ENCODE measurements at regions not wholly inside any gene's neighbourhood (a gene's known extent, or its start where the extent isn't known, plus 50 kb on each side); places are given as distances from the start of the nearest gene placed in this dataset.

DNA sequence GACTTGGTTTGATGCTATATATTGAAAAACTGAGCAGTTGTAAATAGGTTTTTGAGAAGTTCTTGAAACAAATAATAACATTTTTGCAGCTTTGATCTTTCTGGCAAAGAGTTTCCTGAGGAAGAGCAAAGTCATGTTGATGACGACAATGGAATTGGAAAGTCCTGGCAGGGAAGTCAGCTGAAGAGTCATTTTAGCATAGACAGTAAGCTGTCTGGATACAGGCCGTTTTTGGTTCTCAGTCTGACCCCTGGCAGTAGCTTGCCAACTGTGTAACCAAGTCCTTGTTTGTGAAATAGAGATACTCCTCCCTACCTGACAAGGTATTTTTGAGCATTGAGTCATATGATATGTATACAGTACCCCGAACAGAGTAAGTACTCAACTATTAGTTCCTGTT, 193.3 kb downstream of the C11orf91 start:
- no peaks in the 10 kb centered on the region for H3K36me3 ChIP-seq (ENCODE audit: low read depth)
- H3K9me3 ChIP-seq (ENCODE audit: severe bottlenecking): no peaks in the 10 kb centered on the region
- TF ChIP-seq, protein P1, sequence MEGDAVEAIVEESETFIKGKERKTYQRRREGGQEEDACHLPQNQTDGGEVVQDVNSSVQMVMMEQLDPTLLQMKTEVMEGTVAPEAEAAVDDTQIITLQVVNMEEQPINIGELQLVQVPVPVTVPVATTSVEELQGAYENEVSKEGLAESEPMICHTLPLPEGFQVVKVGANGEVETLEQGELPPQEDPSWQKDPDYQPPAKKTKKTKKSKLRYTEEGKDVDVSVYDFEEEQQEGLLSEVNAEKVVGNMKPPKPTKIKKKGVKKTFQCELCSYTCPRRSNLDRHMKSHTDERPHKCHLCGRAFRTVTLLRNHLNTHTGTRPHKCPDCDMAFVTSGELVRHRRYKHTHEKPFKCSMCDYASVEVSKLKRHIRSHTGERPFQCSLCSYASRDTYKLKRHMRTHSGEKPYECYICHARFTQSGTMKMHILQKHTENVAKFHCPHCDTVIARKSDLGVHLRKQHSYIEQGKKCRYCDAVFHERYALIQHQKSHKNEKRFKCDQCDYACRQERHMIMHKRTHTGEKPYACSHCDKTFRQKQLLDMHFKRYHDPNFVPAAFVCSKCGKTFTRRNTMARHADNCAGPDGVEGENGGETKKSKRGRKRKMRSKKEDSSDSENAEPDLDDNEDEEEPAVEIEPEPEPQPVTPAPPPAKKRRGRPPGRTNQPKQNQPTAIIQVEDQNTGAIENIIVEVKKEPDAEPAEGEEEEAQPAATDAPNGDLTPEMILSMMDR (IDR thresholded peaks at IDR 0.05; ENCODE audit: poor library complexity, severe bottlenecking): no peak
- H3K27ac ChIP-seq (ENCODE audit: poor library complexity, severe bottlenecking): no peak overlapping the region
- no peak overlapping the region for H3K4me3 ChIP-seq (ENCODE audit: severe bottlenecking)
- no peaks in the 10 kb centered on the region for H3K27me3 ChIP-seq (ENCODE audit: insufficient read depth, poor library complexity, severe bottlenecking)
- no peaks in the 10 kb centered on the region for H3K4me1 ChIP-seq (ENCODE audit: insufficient read depth, poor library complexity, severe bottlenecking)
- DNase-seq (ENCODE audit: low spot score): no peak
- ATAC-seq (ENCODE audit: low read depth): no peak; the same call in 2 of the 3 replicates

DNA sequence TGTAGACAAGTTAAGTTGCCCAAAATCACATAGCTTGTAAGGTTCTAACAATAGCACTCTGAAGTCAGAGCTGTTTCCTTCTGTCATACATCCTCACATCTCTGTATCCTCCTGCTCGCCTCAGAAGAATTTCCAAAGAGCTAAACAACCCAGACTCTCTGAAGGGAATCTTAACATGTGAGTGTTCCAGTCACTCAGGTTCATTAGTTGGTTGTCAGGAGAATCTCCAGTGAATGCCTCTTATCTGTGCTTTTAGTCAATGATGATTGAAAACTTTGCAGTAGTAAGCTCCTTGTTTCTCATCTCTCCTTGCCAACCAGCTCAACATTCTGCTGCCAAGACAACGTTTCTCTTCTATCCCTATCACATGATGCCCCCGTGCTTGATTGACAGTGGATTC, 195.5 kb downstream of the C11orf91 start:
- TF ChIP-seq, protein P1 (IDR thresholded peaks at IDR 0.05; ENCODE audit: poor library complexity, severe bottlenecking): no peak
- DNase-seq (ENCODE audit: low spot score): no peak
- Histone ChIP-seq H3K27me3 (ENCODE audit: insufficient read depth, poor library complexity, severe bottlenecking) (no peaks in the 10 kb centered on the region), H3K4me3 (ENCODE audit: severe bottlenecking) (no peak overlapping the region), H3K4me1 (ENCODE audit: insufficient read depth, poor library complexity, severe bottlenecking) (no peaks in the 10 kb centered on the region), H3K27ac (ENCODE audit: poor library complexity, severe bottlenecking) (no peak overlapping the region), H3K36me3 (ENCODE audit: low read depth) (no peaks in the 10 kb centered on the region), H3K9me3 (ENCODE audit: severe bottlenecking) (no peaks in the 10 kb centered on the region)
- no peak for ATAC-seq (ENCODE audit: low read depth)

DNA sequence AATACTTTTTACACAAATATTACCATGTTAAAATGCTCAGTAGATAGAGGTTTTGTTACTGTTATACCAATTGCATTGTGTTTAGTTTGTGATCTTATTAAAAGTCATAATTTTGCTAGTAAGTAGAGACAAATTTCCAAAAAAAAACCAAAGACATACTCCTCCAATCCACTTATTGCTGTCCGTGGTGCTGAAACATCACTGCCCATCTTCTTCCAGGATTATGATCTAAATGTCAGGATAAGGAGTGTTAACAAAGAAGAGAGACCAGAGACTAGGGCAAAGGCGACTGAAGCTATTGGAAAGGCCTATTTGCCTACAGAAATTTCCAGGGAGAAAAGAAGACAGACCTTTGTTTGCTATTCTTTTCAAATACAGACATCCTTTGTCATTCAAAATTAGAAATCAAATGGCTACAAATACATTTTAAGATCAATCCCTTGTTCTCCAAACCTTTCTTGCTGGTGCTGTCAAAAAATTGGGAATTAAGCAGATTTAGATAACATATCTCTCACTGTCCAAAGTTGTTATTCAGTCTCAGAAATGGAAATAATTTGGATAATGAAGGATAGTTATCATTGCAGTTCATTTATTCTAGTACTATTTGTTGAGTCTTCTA, 199.7 kb downstream of the C11orf91 start:
- Histone ChIP-seq H3K9me3 (ENCODE audit: severe bottlenecking) (no peaks in the 10 kb centered on the region), H3K27ac (ENCODE audit: poor library complexity, severe bottlenecking) (no peak overlapping the region), H3K4me1 (ENCODE audit: insufficient read depth, poor library complexity, severe bottlenecking) (no peaks in the 10 kb centered on the region), H3K4me3 (ENCODE audit: severe bottlenecking) (no peak overlapping the region), H3K27me3 (ENCODE audit: insufficient read depth, poor library complexity, severe bottlenecking) (no peaks in the 10 kb centered on the region), H3K36me3 (ENCODE audit: low read depth) (no peaks in the 10 kb centered on the region)
- TF ChIP-seq, protein P1 (IDR thresholded peaks at IDR 0.05; ENCODE audit: poor library complexity, severe bottlenecking): no peak
- ATAC-seq (ENCODE audit: low read depth) (no peak), DNase-seq (ENCODE audit: low spot score) (no peak)

DNA sequence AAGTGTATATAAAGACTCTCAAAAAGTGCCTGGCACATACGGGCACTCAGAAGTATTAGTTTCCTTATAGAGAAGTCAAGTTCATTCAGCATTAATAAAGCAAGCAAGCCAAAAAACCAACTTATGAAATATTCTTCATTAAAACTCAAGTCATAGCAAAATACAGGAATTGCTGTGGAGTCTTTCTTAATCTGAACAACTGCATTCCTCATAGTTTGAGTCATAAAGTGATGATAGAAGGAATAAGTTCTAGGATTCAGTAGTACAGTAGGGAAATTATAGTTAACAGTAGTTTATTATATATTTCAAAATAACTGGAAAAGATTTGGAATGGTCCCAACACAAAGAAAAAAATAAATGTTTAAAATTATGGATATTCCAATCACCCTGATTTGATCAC, 200.3 kb downstream of the C11orf91 start:
- Histone ChIP-seq H3K4me3 (ENCODE audit: severe bottlenecking) (no peak overlapping the region), H3K4me1 (ENCODE audit: insufficient read depth, poor library complexity, severe bottlenecking) (no peaks in the 10 kb centered on the region), H3K27me3 (ENCODE audit: insufficient read depth, poor library complexity, severe bottlenecking) (no peaks in the 10 kb centered on the region), H3K27ac (ENCODE audit: poor library complexity, severe bottlenecking) (no peak overlapping the region), H3K9me3 (ENCODE audit: severe bottlenecking) (no peaks in the 10 kb centered on the region), H3K36me3 (ENCODE audit: low read depth) (no peaks in the 10 kb centered on the region)
- DNase-seq (ENCODE audit: low spot score): no peak
- TF ChIP-seq, protein P1 (IDR thresholded peaks at IDR 0.05; ENCODE audit: poor library complexity, severe bottlenecking): no peak
- no peak for ATAC-seq (ENCODE audit: low read depth)

DNA sequence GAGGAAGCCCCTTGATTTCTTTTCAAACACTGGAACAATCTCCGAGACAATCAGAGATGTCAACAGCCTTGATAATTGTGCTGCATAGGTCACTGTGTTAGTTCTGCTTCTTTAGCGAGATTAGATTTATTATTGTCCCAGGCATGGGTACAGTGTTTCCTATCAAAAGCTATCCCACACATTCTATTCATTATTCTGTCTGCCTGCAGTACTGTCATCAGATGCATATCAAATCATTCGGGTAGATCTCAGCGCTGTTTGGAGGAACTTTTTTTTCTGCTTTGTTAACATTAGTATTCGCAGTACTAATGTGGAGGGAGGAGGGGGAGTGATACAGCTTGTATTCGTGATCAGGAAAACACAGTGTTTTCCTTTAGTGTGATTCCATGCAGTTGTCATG, 208.0 kb downstream of the C11orf91 start:
- Histone ChIP-seq H3K27me3 (ENCODE audit: insufficient read depth, poor library complexity, severe bottlenecking) (no peaks in the 10 kb centered on the region), H3K36me3 (ENCODE audit: low read depth) (no peaks in the 10 kb centered on the region), H3K9me3 (ENCODE audit: severe bottlenecking) (no peaks in the 10 kb centered on the region), H3K27ac (ENCODE audit: poor library complexity, severe bottlenecking) (no peak overlapping the region), H3K4me1 (ENCODE audit: insufficient read depth, poor library complexity, severe bottlenecking) (no peaks in the 10 kb centered on the region), H3K4me3 (ENCODE audit: severe bottlenecking) (no peak overlapping the region)
- TF ChIP-seq, protein P1 (IDR thresholded peaks at IDR 0.05; ENCODE audit: poor library complexity, severe bottlenecking): no peak
- ATAC-seq (ENCODE audit: low read depth) (no peak), DNase-seq (ENCODE audit: low spot score) (no peak)

Data from RWPE2 (cell line).